Panc1 (cell line): ENCODE measurements at regions not wholly inside any gene's neighbourhood (a gene's known extent, or its start where the extent isn't known, plus 50 kb on each side); places are given as distances from the start of the nearest gene placed in this dataset.

ENCODE experiments used
- CTCF ChIP-seq: fragments of 450-650 bp; IDR thresholded peaks from 2 replicates; pipeline ENCODE4 v1.5.1; 2017; ENCODE audit warnings: mild to moderate bottlenecking
- POLR2AphosphoS5 ChIP-seq: IDR thresholded peaks from 2 replicates; pipeline ENCODE4 v1.6.1; 2012; ENCODE audit warnings: mild to moderate bottlenecking, low read depth, low read length, moderate library complexity
- REST ChIP-seq, 2 experiments: IDR thresholded peaks; 2 replicates each; pipeline ENCODE4 v1.6.1; 2011 to 2012; ENCODE audit warnings: low read depth in 2 of 2, control low read depth in 1 of 2, low read length in 1 of 2, mild to moderate bottlenecking in 1 of 2, moderate library complexity in 1 of 2; ENCODE audit not compliant: insufficient read depth in 1 of 2
- SIN3A ChIP-seq: IDR thresholded peaks from 2 replicates; pipeline ENCODE4 v1.6.1; 2012; ENCODE audit warnings: low read depth, mild to moderate bottlenecking, low read length, moderate library complexity, borderline replicate concordance; ENCODE audit not compliant: insufficient read depth

- TF ChIP-seq CTCF (no peak), REST (IDR thresholded peaks at IDR 0.05; ENCODE audit: insufficient read depth in 1 of 2, low read depth in 2 of 2, low read length in 1 of 2) (no peak), POLR2AphosphoS5 (no peak), SIN3A (no peak)
Observed at GRCh38 chr13:31952641-31953380, 78.8 kb upstream of the FRY start.
